Naive thymus-derived CD8-positive, alpha-beta T cell (primary cell): ENCODE measurements at regions not wholly inside any gene's neighbourhood (a gene's known extent, or its start where the extent isn't known, plus 50 kb on each side); places are given as distances from the start of the nearest gene placed in this dataset.

Experiments
- ATAC-seq, 2 donors: fragments of 150-1000 bp; cut with Tn5 transposase in 1 of 2; sonication (Bioruptor Pico), chemical (Tn5 transposase) in 1 of 2; 1 replicate in 1 of 2; 2 replicates in 1 of 2; pipeline ENCODE4 v1.10.0; 2021; ENCODE audit warnings: mild to moderate bottlenecking in 2 of 2, moderate library complexity in 2 of 2
- POLR2A ChIA-PET: fragments of 350-600 bp; sonication (Branson Sonifier 250); formaldehyde crosslinking; loops from one replicate; lab custom pipeline; 2021; ENCODE audit warnings: antibody characterized with exemption; lab: Charles Lee
- DNase-seq, 10 donors: peaks; one replicate each; pipeline versions ENCODE4 v3.0.0 to v3.0.0-alpha.2; 2020 to 2022
- H3K27ac Mint-ChIP-seq, 10 donors: one replicate each; pipeline ENCODE4 v1.8.0; 2020 to 2022; ENCODE audit warnings: mild to moderate bottlenecking in 10 of 10, mixed read lengths in 10 of 10, moderate library complexity in 4 of 10, inconsistent platforms in 1 of 10
- H3K27me3 Mint-ChIP-seq, 5 donors: one replicate each; pipeline ENCODE4 v1.8.0; 2021 to 2022; ENCODE audit warnings: mixed read lengths in 5 of 5
- H3K36me3 Mint-ChIP-seq, 3 donors: one replicate each; pipeline ENCODE4 v1.8.0; 2020 to 2022; ENCODE audit warnings: mixed read lengths in 3 of 3, mild to moderate bottlenecking in 2 of 3, inconsistent platforms in 1 of 3
- H3K4me1 Mint-ChIP-seq, 4 donors: one replicate each; pipeline ENCODE4 v1.8.0; 2021 to 2022; ENCODE audit warnings: mixed read lengths in 4 of 4
- H3K4me3 Mint-ChIP-seq, 10 donors: one replicate each; pipeline ENCODE4 v1.8.0; 2020 to 2022; ENCODE audit warnings: mild to moderate bottlenecking in 10 of 10, mixed read lengths in 10 of 10, moderate library complexity in 6 of 10, inconsistent platforms in 1 of 10
- H3K9me3 Mint-ChIP-seq, 9 donors: one replicate each; pipeline ENCODE4 v1.8.0; 2020 to 2022; ENCODE audit warnings: mixed read lengths in 9 of 9, mild to moderate bottlenecking in 3 of 9, inconsistent platforms in 1 of 9, moderate library complexity in 1 of 9

DNA sequence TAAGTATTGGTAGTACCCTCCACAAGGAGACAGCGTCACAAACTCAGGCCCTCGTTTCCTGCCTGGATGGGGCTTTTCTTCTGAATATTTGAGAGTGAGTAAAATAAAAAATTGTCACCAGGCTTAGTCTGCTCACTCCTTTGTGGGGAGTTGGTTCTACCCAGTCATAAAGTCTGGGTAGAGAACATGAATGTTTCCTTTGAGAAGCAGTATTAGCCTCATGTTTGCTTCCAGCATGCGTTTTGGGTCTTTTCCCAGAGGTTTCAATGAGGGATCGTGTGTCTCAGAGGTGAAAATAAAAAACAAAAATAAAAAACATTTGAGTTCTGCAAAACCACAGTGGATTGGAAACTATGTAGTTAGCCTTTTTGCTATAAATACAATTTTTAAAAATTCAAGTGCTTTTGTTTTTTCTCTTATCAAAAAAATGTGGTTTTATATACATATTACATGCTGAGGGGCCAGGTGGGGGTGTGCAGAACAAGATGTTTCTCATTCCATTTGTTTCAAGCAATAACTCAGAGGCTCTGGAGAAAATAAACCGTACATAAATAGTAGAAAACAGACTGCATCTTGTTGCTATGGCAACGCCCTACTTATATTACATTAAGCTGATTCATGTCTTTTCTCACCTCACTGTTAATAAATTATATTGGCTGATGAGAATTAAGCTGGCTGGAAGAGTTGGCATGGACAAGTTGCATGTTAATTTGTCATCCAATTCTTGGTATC lies 182.8 kb upstream of the FOXN2 start:
- no peak for ATAC-seq
- no peak overlapping the region for H3K4me3 Mint-ChIP-seq
- POLR2A ChIA-PET: no interaction called here

DNA sequence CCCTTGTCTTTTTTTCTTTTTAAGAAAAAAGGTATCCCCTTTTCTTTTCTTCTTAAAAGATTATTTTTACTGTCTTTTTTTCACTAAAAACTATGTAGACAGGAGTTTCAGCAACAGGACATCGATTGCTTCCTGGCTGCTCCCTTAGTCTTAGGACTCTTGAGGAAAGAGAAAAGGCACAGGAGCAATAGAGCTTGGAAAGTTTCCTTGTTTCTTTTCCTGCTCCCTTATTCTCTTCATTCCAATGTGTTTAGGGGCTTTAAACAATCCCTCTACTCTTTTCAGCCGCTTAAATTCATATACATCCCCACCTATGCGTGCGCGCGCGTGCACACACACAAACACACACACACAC lies 182.2 kb upstream of the FOXN2 start:
- POLR2A ChIA-PET: interaction anchor here (0.7 kb wide), 1 partner anchor 381 kb away, joined by 5 read pairs; no protein-coding TSS in a partner anchor
- DNase-seq: no peak
- no peak overlapping the region for H3K27ac Mint-ChIP-seq
- peaks cover 0 to 1% (median 0%) of the 10 kb centered on the region in 5 donors for H3K27me3 Mint-ChIP-seq
- H3K36me3 Mint-ChIP-seq: peaks cover 0 to 4% (median 3%) of the 10 kb centered on the region in 3 donors
- H3K4me1 Mint-ChIP-seq: no peaks in the 10 kb centered on the region
- peaks cover 0 to 11% (median 4%) of the 10 kb centered on the region in 9 donors for H3K9me3 Mint-ChIP-seq
- ATAC-seq: no peak
- H3K4me3 Mint-ChIP-seq: no peak overlapping the region

More for the DNA sequence above, 182.8 kb upstream of the FOXN2 start:
- Mint-ChIP-seq H3K36me3 (peaks cover 0 to 4% (median 3%) of the 10 kb centered on the region in 3 donors), H3K27ac (no peak overlapping the region), H3K9me3 (peaks cover 0 to 11% (median 4%) of the 10 kb centered on the region in 9 donors), H3K27me3 (peaks cover 0 to 1% (median 0%) of the 10 kb centered on the region in 5 donors), H3K4me1 (no peaks in the 10 kb centered on the region)
- DNase-seq: no peak

GRCh38 chr2:48134704-48135103 lies 179.8 kb upstream of the FOXN2 start:
- no peaks in the 10 kb centered on the region for H3K4me1 Mint-ChIP-seq
- DNase-seq: no peak
- peaks cover 0 to 11% (median 0%) of the 10 kb centered on the region in 9 donors for H3K9me3 Mint-ChIP-seq
- H3K4me3 Mint-ChIP-seq: no peak overlapping the region
- no peaks in the 10 kb centered on the region for H3K36me3 Mint-ChIP-seq
- H3K27ac Mint-ChIP-seq: no peak overlapping the region
- POLR2A ChIA-PET: interaction anchor here (0.5 kb wide), 1 partner anchor 277 kb away, joined by 3 read pairs; no protein-coding TSS in a partner anchor
- H3K27me3 Mint-ChIP-seq: no peaks in the 10 kb centered on the region
- ATAC-seq: no peak

- no peak for DNase-seq
- H3K27ac Mint-ChIP-seq: no peak overlapping the region
- no peaks in the 10 kb centered on the region for H3K36me3 Mint-ChIP-seq
- ATAC-seq: no peak
- H3K4me3 Mint-ChIP-seq: no peak overlapping the region
- POLR2A ChIA-PET: no interaction called here
- H3K9me3 Mint-ChIP-seq: peaks cover 0 to 11% (median 0%) of the 10 kb centered on the region in 9 donors
- peaks cover 0 to 2% (median 0%) of the 10 kb centered on the region in 5 donors for H3K27me3 Mint-ChIP-seq
- no peaks in the 10 kb centered on the region for H3K4me1 Mint-ChIP-seq
Observed at GRCh38 chr2:48135797-48136196, 178.7 kb upstream of the FOXN2 start.

GRCh38 chr2:48137829-48138228 lies 176.7 kb upstream of the FOXN2 start:
- peaks cover 0 to 11% (median 0%) of the 10 kb centered on the region in 9 donors for H3K9me3 Mint-ChIP-seq
- H3K27me3 Mint-ChIP-seq: peaks cover 0 to 2% (median 0%) of the 10 kb centered on the region in 5 donors
- DNase-seq: no peak
- no peaks in the 10 kb centered on the region for H3K4me1 Mint-ChIP-seq
- POLR2A ChIA-PET: no interaction called here
- H3K4me3 Mint-ChIP-seq: no peak overlapping the region
- no peak for ATAC-seq
- H3K27ac Mint-ChIP-seq: peak overlapping the region in 1 of 10 donors; percentile 20
- H3K36me3 Mint-ChIP-seq: no peaks in the 10 kb centered on the region

DNA sequence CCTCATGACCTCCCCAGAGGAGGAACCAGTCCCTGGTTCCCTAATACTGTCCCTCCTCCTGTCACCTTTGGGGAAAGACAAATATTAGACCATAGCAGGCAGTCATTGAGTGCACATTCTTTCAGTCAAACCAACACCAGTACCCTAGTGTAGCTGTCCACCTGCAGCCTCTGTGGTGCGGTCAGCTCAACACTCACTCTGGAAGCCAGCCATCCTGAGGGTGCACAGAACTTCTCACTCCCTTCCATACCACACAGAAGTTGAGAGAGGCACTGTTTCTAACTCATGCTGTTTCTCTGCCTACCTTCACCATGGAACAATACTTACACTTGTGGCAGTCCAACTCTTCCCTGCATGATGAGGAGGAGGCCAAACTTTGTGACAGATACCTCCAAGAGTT lies 175.6 kb upstream of the FOXN2 start:
- H3K27ac Mint-ChIP-seq: no peak overlapping the region
- no peaks in the 10 kb centered on the region for H3K4me1 Mint-ChIP-seq
- DNase-seq (no peak), ATAC-seq (no peak)
- peaks cover 0 to 2% (median 0%) of the 10 kb centered on the region in 5 donors for H3K27me3 Mint-ChIP-seq
- H3K4me3 Mint-ChIP-seq: no peak overlapping the region
- POLR2A ChIA-PET: no interaction called here
- peaks cover 0 to under 1% (median 0%) of the 10 kb centered on the region in 3 donors for H3K36me3 Mint-ChIP-seq
- peaks cover 0 to 11% (median 0%) of the 10 kb centered on the region in 9 donors for H3K9me3 Mint-ChIP-seq

- Mint-ChIP-seq H3K27ac (no peak overlapping the region), H3K36me3 (peaks cover 0 to 3% (median 2%) of the 10 kb centered on the region in 3 donors)
- DNase-seq: no peak
Observed at GRCh38 chr2:48140586-48140985, 173.9 kb upstream of the FOXN2 start.

GRCh38 chr2:48144777-48145176 lies 169.7 kb upstream of the FOXN2 start:
- POLR2A ChIA-PET: no interaction called here
- no peak for ATAC-seq
- peak overlapping the region in 1 of 10 donors; percentile 29 for H3K27ac Mint-ChIP-seq
- no peak for DNase-seq
- H3K27me3 Mint-ChIP-seq: peaks cover 0 to 2% (median 0%) of the 10 kb centered on the region in 5 donors
- no peak overlapping the region for H3K4me3 Mint-ChIP-seq
- peaks cover 0 to 3% (median 2%) of the 10 kb centered on the region in 3 donors for H3K36me3 Mint-ChIP-seq
- H3K9me3 Mint-ChIP-seq: no peaks in the 10 kb centered on the region
- peaks cover 2 to 23% (median 7%) of the 10 kb centered on the region in 4 donors for H3K4me1 Mint-ChIP-seq

More at GRCh38 chr2:48140586-48140985, 173.9 kb upstream of the FOXN2 start:
- ATAC-seq: no peak
- Mint-ChIP-seq H3K27me3 (peaks cover 0 to 2% (median 0%) of the 10 kb centered on the region in 5 donors), H3K9me3 (peaks cover 0 to 6% (median 0%) of the 10 kb centered on the region in 9 donors), H3K4me3 (no peak overlapping the region), H3K4me1 (peaks cover 2 to 8% (median 5%) of the 10 kb centered on the region in 4 donors)
- POLR2A ChIA-PET: no interaction called here

DNA sequence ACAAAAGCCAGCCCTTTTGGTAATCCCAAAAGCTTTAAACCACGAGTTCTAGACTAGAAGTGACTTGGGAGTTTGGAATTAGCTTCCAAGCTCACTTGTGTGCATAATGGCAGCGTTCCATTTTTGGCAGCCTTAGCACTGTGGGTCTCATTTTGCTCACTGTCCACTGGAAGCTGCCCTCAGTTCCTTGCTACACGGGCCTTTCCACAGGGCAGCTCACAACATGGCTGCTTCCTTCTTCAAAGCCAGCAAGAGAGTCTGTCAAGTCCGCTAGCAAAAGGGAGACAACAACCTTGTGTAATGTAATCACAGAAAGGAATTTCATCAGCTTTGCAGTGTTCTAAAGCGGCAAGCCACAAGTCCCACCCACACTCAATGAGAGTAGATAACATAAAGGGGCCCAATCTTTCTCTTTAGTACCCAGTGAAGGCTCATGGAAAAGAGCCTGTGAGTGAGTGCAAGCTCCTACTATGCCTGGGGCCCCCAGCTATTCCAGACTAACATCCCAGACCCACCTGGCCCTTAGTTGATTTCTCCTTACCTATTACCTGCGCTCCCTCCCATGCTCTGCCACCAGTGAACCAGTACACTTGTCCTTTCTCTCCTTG lies 168.5 kb upstream of the FOXN2 start:
- POLR2A ChIA-PET: interaction anchor here (0.6 kb wide), 1 partner anchor 308 kb away, joined by 4 read pairs; no protein-coding TSS in a partner anchor
- H3K36me3 Mint-ChIP-seq: peaks cover 0 to 3% (median 2%) of the 10 kb centered on the region in 3 donors
- H3K27ac Mint-ChIP-seq: peak overlapping the region in 2 of 10 donors; percentile 34 to 57
- no peak overlapping the region for H3K4me3 Mint-ChIP-seq
- ATAC-seq (no peak), DNase-seq (no peak)
- peaks cover 2 to 23% (median 7%) of the 10 kb centered on the region in 4 donors for H3K4me1 Mint-ChIP-seq
- peaks cover 0 to 2% (median 0%) of the 10 kb centered on the region in 5 donors for H3K27me3 Mint-ChIP-seq
- no peaks in the 10 kb centered on the region for H3K9me3 Mint-ChIP-seq

DNA sequence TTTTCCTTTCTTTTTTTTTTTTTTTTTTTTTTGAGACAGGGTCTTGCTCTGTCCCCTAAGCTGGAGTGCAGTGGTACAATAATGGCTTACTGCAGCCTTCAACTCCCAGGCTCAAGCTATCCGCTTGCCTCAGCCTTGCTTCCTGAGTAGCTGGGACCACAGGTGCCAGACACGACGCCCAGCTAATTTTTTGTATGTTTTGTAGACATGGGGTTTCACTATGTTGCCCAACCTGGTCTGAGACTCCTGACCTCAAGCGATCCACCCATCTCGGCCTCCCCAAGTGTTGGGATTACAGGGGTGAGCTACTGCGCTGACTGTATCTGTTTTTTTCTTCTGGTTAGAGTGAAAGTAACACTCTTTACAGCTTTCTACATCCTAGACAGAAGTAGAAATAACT lies 167.9 kb upstream of the FOXN2 start:
- Mint-ChIP-seq H3K27me3 (peaks cover 0 to 2% (median 0%) of the 10 kb centered on the region in 5 donors), H3K27ac (peak overlapping the region in 1 of 10 donors; percentile 34), H3K4me3 (no peak overlapping the region), H3K4me1 (peaks cover 2 to 23% (median 7%) of the 10 kb centered on the region in 4 donors), H3K36me3 (peaks cover 0 to 3% (median 2%) of the 10 kb centered on the region in 3 donors), H3K9me3 (no peaks in the 10 kb centered on the region)
- no peak for DNase-seq
- POLR2A ChIA-PET: no interaction called here
- no peak for ATAC-seq

- Mint-ChIP-seq H3K27ac (no peak overlapping the region), H3K36me3 (peaks cover 0 to 3% (median 2%) of the 10 kb centered on the region in 3 donors)
- ATAC-seq: no peak
Observed at GRCh38 chr2:48147719-48148118, 166.8 kb upstream of the FOXN2 start.

GRCh38 chr2:48148841-48149430 lies 165.5 kb upstream of the FOXN2 start:
- DNase-seq (no peak), ATAC-seq (no peak)
- H3K36me3 Mint-ChIP-seq: peaks cover 0 to 3% (median 1%) of the 10 kb centered on the region in 3 donors
- H3K4me1 Mint-ChIP-seq: peaks cover 2 to 23% (median 7%) of the 10 kb centered on the region in 4 donors
- H3K4me3 Mint-ChIP-seq: no peak overlapping the region
- POLR2A ChIA-PET: no interaction called here
- no peaks in the 10 kb centered on the region for H3K9me3 Mint-ChIP-seq
- no peak overlapping the region for H3K27ac Mint-ChIP-seq
- H3K27me3 Mint-ChIP-seq: no peaks in the 10 kb centered on the region

More at GRCh38 chr2:48147719-48148118, 166.8 kb upstream of the FOXN2 start:
- POLR2A ChIA-PET: no interaction called here
- peaks cover 2 to 23% (median 7%) of the 10 kb centered on the region in 4 donors for H3K4me1 Mint-ChIP-seq
- peaks cover 0 to 2% (median 0%) of the 10 kb centered on the region in 5 donors for H3K27me3 Mint-ChIP-seq
- no peaks in the 10 kb centered on the region for H3K9me3 Mint-ChIP-seq
- no peak overlapping the region for H3K4me3 Mint-ChIP-seq
- no peak for DNase-seq
